Naive thymus-derived CD4-positive, alpha-beta T cell (primary cell): ENCODE measurements at regions not wholly inside any gene's neighbourhood (a gene's known extent, or its start where the extent isn't known, plus 50 kb on each side); places are given as distances from the start of the nearest gene placed in this dataset.
"Not testable (repeated sequence)": the region's sequence is repeated elsewhere in the genome, so short reads cannot be mapped to it uniquely, and the experiment has no call there.

Experiments used
- ATAC-seq: fragments of 150-1000 bp; cut with Tn5 transposase; 2 replicates; pipeline ENCODE4 v1.10.0; 2021; ENCODE audit warnings: mild to moderate bottlenecking, moderate library complexity
- CTCF ChIA-PET: fragments of 350-600 bp; sonication (Branson Sonifier 250); formaldehyde crosslinking; loops from one replicate; lab custom pipeline; 2021; ENCODE audit warnings: antibody characterized with exemption; lab: Charles Lee
- POLR2A ChIA-PET: fragments of 350-600 bp; sonication (Branson Sonifier 250); formaldehyde crosslinking; loops from one replicate; lab custom pipeline; 2021; ENCODE audit warnings: antibody characterized with exemption, inconsistent platforms; lab: Charles Lee
- DNase-seq, 9 donors: peaks; one replicate each; pipeline versions ENCODE4 v3.0.0 to v3.0.0-alpha.2; 2020 to 2022; ENCODE audit warnings: mixed read lengths in 1 of 9
- H3K27ac ChIP-seq: one replicate; pipeline ENCODE4 v1.7.0; 2013; ENCODE audit warnings: mild to moderate bottlenecking, low read depth, low read length, moderate library complexity
- H3K27me3 ChIP-seq, 2 donors: one replicate each; pipeline ENCODE4 v1.7.0; 2013; ENCODE audit warnings: low read length in 2 of 2, mild to moderate bottlenecking in 2 of 2, moderate library complexity in 2 of 2; ENCODE audit not compliant: control insufficient read depth in 2 of 2, insufficient read depth in 2 of 2
- H3K36me3 ChIP-seq, 3 experiments: 1 replicate in 2 of 3; 2 replicates in 1 of 3; pipeline ENCODE4 v1.7.0; 2013; ENCODE audit warnings: low read length in 3 of 3, mild to moderate bottlenecking in 3 of 3, moderate library complexity in 1 of 3; ENCODE audit not compliant: insufficient read depth in 3 of 3, control insufficient read depth in 2 of 3
- H3K4me1 ChIP-seq, 2 donors: one replicate each; pipeline ENCODE4 v1.7.0; 2013; ENCODE audit warnings: low read length in 2 of 2, mild to moderate bottlenecking in 2 of 2, moderate library complexity in 1 of 2; ENCODE audit not compliant: control insufficient read depth in 2 of 2, insufficient read depth in 2 of 2
- H3K4me3 ChIP-seq: 2 replicates; pipeline ENCODE4 v1.7.0; 2013; ENCODE audit warnings: mild to moderate bottlenecking, low read length
- H3K9me3 ChIP-seq, 3 experiments: 1 replicate in 2 of 3; 2 replicates in 1 of 3; pipeline ENCODE4 v1.7.0; 2013; ENCODE audit warnings: low read length in 3 of 3; ENCODE audit not compliant: control insufficient read depth in 2 of 3
- H3K27ac Mint-ChIP-seq, 9 donors: one replicate each; pipeline ENCODE4 v1.8.0; 2020 to 2022; ENCODE audit warnings: mixed read lengths in 9 of 9, mild to moderate bottlenecking in 8 of 9, moderate library complexity in 5 of 9, inconsistent platforms in 2 of 9
- H3K27me3 Mint-ChIP-seq, 5 donors: one replicate each; pipeline ENCODE4 v1.8.0; 2021 to 2022; ENCODE audit warnings: mixed read lengths in 5 of 5, mild to moderate bottlenecking in 1 of 5
- H3K36me3 Mint-ChIP-seq, 5 donors: one replicate each; pipeline ENCODE4 v1.8.0; 2020 to 2022; ENCODE audit warnings: mixed read lengths in 5 of 5, mild to moderate bottlenecking in 3 of 5, inconsistent platforms in 1 of 5
- H3K4me1 Mint-ChIP-seq, 7 donors: one replicate each; pipeline ENCODE4 v1.8.0; 2020 to 2022; ENCODE audit warnings: mixed read lengths in 7 of 7, mild to moderate bottlenecking in 3 of 7, inconsistent platforms in 1 of 7
- H3K4me3 Mint-ChIP-seq, 10 donors: one replicate each; pipeline ENCODE4 v1.8.0; 2020 to 2022; ENCODE audit warnings: mild to moderate bottlenecking in 10 of 10, mixed read lengths in 10 of 10, moderate library complexity in 6 of 10, inconsistent platforms in 2 of 10
- H3K9me3 Mint-ChIP-seq, 11 donors: one replicate each; pipeline ENCODE4 v1.8.0; 2020 to 2022; ENCODE audit warnings: mixed read lengths in 11 of 11, mild to moderate bottlenecking in 4 of 11, inconsistent platforms in 1 of 11, moderate library complexity in 1 of 11
- intact Hi-C, 2 donors: fragments of 100-400 bp; cut with micrococcal nuclease; formaldehyde crosslinking; loops; one replicate each; pipeline ENCODE4 v1.15.1; 2023

- Mint-ChIP-seq H3K36me3 (no peaks in the 10 kb centered on the region), H3K9me3 (peaks cover 7 to 27% (median 13%) of the 10 kb centered on the region in 11 donors), H3K27me3 (no peaks in the 10 kb centered on the region), H3K4me1 (no peaks in the 10 kb centered on the region), H3K4me3 (no peak overlapping the region), H3K27ac (no peak overlapping the region)
- no peaks in the 10 kb centered on the region for H3K9me3 ChIP-seq
- H3K27me3 ChIP-seq = no peaks in the 10 kb centered on the region
- H3K4me3 ChIP-seq = no peak overlapping the region
- CTCF ChIA-PET = interaction anchor here (0.5 kb wide), 1 partner anchor 43 kb away, joined by 4 read pairs; no protein-coding TSS in a partner anchor
- POLR2A ChIA-PET = no interaction called here
- H3K27ac ChIP-seq = no peak overlapping the region
- intact Hi-C loops = no loop called here
- no peak for DNase-seq
- no peaks in the 10 kb centered on the region for H3K36me3 ChIP-seq
- no peaks in the 10 kb centered on the region for H3K4me1 ChIP-seq
- ATAC-seq = no peak
Observed at GRCh38 chr2:53212576-53212975, 555.0 kb upstream of the CHAC2 start.

- Mint-ChIP-seq H3K27me3 (no peaks in the 10 kb centered on the region), H3K36me3 (no peaks in the 10 kb centered on the region), H3K4me3 (no peak overlapping the region), H3K9me3 (peaks cover 2 to 22% (median 14%) of the 10 kb centered on the region in 11 donors), H3K27ac (no peak overlapping the region), H3K4me1 (no peaks in the 10 kb centered on the region)
- POLR2A ChIA-PET = no interaction called here
- no peaks in the 10 kb centered on the region for H3K36me3 ChIP-seq
- no peak overlapping the region for H3K27ac ChIP-seq
- H3K9me3 ChIP-seq = no peaks in the 10 kb centered on the region
- CTCF ChIA-PET = no interaction called here
- intact Hi-C loops = no loop called here
- DNase-seq (no peak), ATAC-seq (no peak)
- no peak overlapping the region for H3K4me3 ChIP-seq
- no peaks in the 10 kb centered on the region for H3K27me3 ChIP-seq
- H3K4me1 ChIP-seq = no peaks in the 10 kb centered on the region
Observed at GRCh38 chr2:53211201-53211774, 556.3 kb upstream of the CHAC2 start.

- no peaks in the 10 kb centered on the region for H3K27me3 ChIP-seq
- Mint-ChIP-seq H3K4me3 (no peak overlapping the region), H3K9me3 (peaks cover 2 to 15% (median 8%) of the 10 kb centered on the region in 11 donors), H3K27me3 (no peaks in the 10 kb centered on the region), H3K27ac (no peak overlapping the region), H3K4me1 (no peaks in the 10 kb centered on the region), H3K36me3 (no peaks in the 10 kb centered on the region)
- ChIA-PET CTCF (no interaction called here), POLR2A (no interaction called here)
- H3K4me1 ChIP-seq = no peaks in the 10 kb centered on the region
- no peak for DNase-seq
- H3K4me3 ChIP-seq = no peak overlapping the region
- ATAC-seq = no peak
- no peaks in the 10 kb centered on the region for H3K36me3 ChIP-seq
- no peak overlapping the region for H3K27ac ChIP-seq
- no peaks in the 10 kb centered on the region for H3K9me3 ChIP-seq
- intact Hi-C loops = no loop called here
Observed at GRCh38 chr2:53210538-53210937, 557.1 kb upstream of the CHAC2 start.

GRCh38 chr2:53209679-53210458 is 557.7 kb upstream of the CHAC2 start:
- H3K36me3 ChIP-seq = no peaks in the 10 kb centered on the region
- ChIA-PET POLR2A (no interaction called here), CTCF (interaction anchor here (0.6 kb wide), 1 partner anchor 270 kb away, joined by 3 read pairs; no protein-coding TSS in a partner anchor)
- peaks cover 2 to 9% (median 7%) of the 10 kb centered on the region in 11 donors for H3K9me3 Mint-ChIP-seq
- H3K4me3 Mint-ChIP-seq = no peak overlapping the region
- H3K36me3 Mint-ChIP-seq = no peaks in the 10 kb centered on the region
- intact Hi-C loops = no loop called here
- no peak for DNase-seq
- H3K9me3 ChIP-seq = no peaks in the 10 kb centered on the region
- H3K4me1 Mint-ChIP-seq = no peaks in the 10 kb centered on the region
- H3K27ac ChIP-seq = no peak overlapping the region
- no peak overlapping the region for H3K4me3 ChIP-seq
- no peaks in the 10 kb centered on the region for H3K27me3 ChIP-seq
- no peaks in the 10 kb centered on the region for H3K4me1 ChIP-seq
- H3K27me3 Mint-ChIP-seq = no peaks in the 10 kb centered on the region
- no peak overlapping the region for H3K27ac Mint-ChIP-seq
- no peak for ATAC-seq

GRCh38 chr2:53208815-53209214 is 558.8 kb upstream of the CHAC2 start:
- H3K27me3 ChIP-seq = no peaks in the 10 kb centered on the region
- POLR2A ChIA-PET = no interaction called here
- no peak overlapping the region for H3K4me3 ChIP-seq
- no peaks in the 10 kb centered on the region for H3K4me1 Mint-ChIP-seq
- intact Hi-C loops = no loop called here
- ATAC-seq (no peak), DNase-seq (no peak)
- no peaks in the 10 kb centered on the region for H3K36me3 Mint-ChIP-seq
- no peaks in the 10 kb centered on the region for H3K4me1 ChIP-seq
- no peak overlapping the region for H3K4me3 Mint-ChIP-seq
- H3K36me3 ChIP-seq = no peaks in the 10 kb centered on the region
- no peaks in the 10 kb centered on the region for H3K9me3 ChIP-seq
- CTCF ChIA-PET = no interaction called here
- H3K9me3 Mint-ChIP-seq = peaks cover 0 to 4% (median 0%) of the 10 kb centered on the region in 11 donors
- H3K27ac Mint-ChIP-seq = no peak overlapping the region
- no peaks in the 10 kb centered on the region for H3K27me3 Mint-ChIP-seq
- no peak overlapping the region for H3K27ac ChIP-seq

- DNase-seq, CTCF ChIA-PET, H3K4me1 Mint-ChIP-seq, H3K36me3 ChIP-seq, H3K4me3 Mint-ChIP-seq, H3K4me3 ChIP-seq, intact Hi-C loops, H3K27me3 Mint-ChIP-seq, H3K27me3 ChIP-seq, ATAC-seq, H3K9me3 ChIP-seq, POLR2A ChIA-PET, H3K27ac ChIP-seq, H3K4me1 ChIP-seq, H3K36me3 Mint-ChIP-seq, H3K27ac Mint-ChIP-seq: not testable (repeated sequence)
- peaks cover 0 to 14% (median 0%) of the 10 kb centered on the region in 11 donors for H3K9me3 Mint-ChIP-seq
Observed at GRCh38 chr2:53206226-53206625, 561.4 kb upstream of the CHAC2 start.

GRCh38 chr2:53202063-53202462 is 565.5 kb upstream of the CHAC2 start:
- H3K9me3 Mint-ChIP-seq = peaks cover 0 to 14% (median 0%) of the 10 kb centered on the region in 11 donors
- ATAC-seq (no peak), DNase-seq (no peak)
- H3K27ac ChIP-seq = no peak overlapping the region
- no peaks in the 10 kb centered on the region for H3K4me1 Mint-ChIP-seq
- no peaks in the 10 kb centered on the region for H3K9me3 ChIP-seq
- ChIA-PET POLR2A (no interaction called here), CTCF (no interaction called here)
- H3K4me1 ChIP-seq = no peaks in the 10 kb centered on the region
- no peaks in the 10 kb centered on the region for H3K27me3 Mint-ChIP-seq
- H3K27ac Mint-ChIP-seq = no peak overlapping the region
- no peaks in the 10 kb centered on the region for H3K36me3 Mint-ChIP-seq
- H3K4me3 Mint-ChIP-seq = no peak overlapping the region
- no peak overlapping the region for H3K4me3 ChIP-seq
- intact Hi-C loops = no loop called here
- H3K36me3 ChIP-seq = no peaks in the 10 kb centered on the region
- no peaks in the 10 kb centered on the region for H3K27me3 ChIP-seq
